ENCODE measurements at regions not wholly inside any gene's neighbourhood (a gene's known extent, or its start where the extent isn't known, plus 50 kb on each side); places are given as distances from the start of the nearest gene placed in this dataset.

GRCh38 chr1:221302357-221302756, 423.1 kb downstream of the HLX start:
- no peak overlapping the region for H3K27ac Mint-ChIP-seq (ENCODE audit: unreplicated experiment)
- no peaks in the 10 kb centered on the region for H3K27me3 Mint-ChIP-seq (ENCODE audit: low read depth, unreplicated experiment)
- FAIRE-seq (no peak), DNase-seq (ENCODE audit: low read depth) (no peak)
- Histone ChIP-seq H3K27me3 (ENCODE audit: insufficient read depth, low read length) (no peaks in the 10 kb centered on the region), H3K9ac (ENCODE audit: low read length) (no peak overlapping the region), H2AFZ (ENCODE audit: low read depth, low read length) (no peak overlapping the region), H3K36me3 (ENCODE audit: insufficient read depth, low read length) (no peaks in the 10 kb centered on the region), H3K27ac (ENCODE audit: low read depth, low read length) (no peak overlapping the region), H3K4me3 (ENCODE audit: insufficient read depth, low read depth, low read length) (no peak overlapping the region), H3K9me3 (ENCODE audit: insufficient read depth, low read depth, low read length) (no peaks in the 10 kb centered on the region), H3K4me2 (ENCODE audit: low read length) (no peak overlapping the region), H3K4me1 (ENCODE audit: insufficient read depth, low read length) (no peaks in the 10 kb centered on the region), H3K79me2 (ENCODE audit: insufficient read depth, low read length) (no peaks in the 10 kb centered on the region), H4K20me1 (ENCODE audit: insufficient read depth, low read length) (no peaks in the 10 kb centered on the region)
- no peak overlapping the region for H3K4me3 Mint-ChIP-seq (ENCODE audit: unreplicated experiment)
- H3K9me3 Mint-ChIP-seq (ENCODE audit: unreplicated experiment) = no peaks in the 10 kb centered on the region
- H3K36me3 Mint-ChIP-seq (ENCODE audit: low read depth, unreplicated experiment) = no peaks in the 10 kb centered on the region
- peaks cover 8% of the 10 kb centered on the region for H3K4me1 Mint-ChIP-seq (ENCODE audit: low read depth, unreplicated experiment)
- TF ChIP-seq, protein P1, sequence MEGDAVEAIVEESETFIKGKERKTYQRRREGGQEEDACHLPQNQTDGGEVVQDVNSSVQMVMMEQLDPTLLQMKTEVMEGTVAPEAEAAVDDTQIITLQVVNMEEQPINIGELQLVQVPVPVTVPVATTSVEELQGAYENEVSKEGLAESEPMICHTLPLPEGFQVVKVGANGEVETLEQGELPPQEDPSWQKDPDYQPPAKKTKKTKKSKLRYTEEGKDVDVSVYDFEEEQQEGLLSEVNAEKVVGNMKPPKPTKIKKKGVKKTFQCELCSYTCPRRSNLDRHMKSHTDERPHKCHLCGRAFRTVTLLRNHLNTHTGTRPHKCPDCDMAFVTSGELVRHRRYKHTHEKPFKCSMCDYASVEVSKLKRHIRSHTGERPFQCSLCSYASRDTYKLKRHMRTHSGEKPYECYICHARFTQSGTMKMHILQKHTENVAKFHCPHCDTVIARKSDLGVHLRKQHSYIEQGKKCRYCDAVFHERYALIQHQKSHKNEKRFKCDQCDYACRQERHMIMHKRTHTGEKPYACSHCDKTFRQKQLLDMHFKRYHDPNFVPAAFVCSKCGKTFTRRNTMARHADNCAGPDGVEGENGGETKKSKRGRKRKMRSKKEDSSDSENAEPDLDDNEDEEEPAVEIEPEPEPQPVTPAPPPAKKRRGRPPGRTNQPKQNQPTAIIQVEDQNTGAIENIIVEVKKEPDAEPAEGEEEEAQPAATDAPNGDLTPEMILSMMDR (IDR thresholded peaks at IDR 0.05; ENCODE audit: insufficient read depth, low read depth, low read length) = no peak
- TF ChIP-seq EZH2 (IDR thresholded peaks at IDR 0.05; ENCODE audit: insufficient read depth, low read length) = no peak

DNA sequence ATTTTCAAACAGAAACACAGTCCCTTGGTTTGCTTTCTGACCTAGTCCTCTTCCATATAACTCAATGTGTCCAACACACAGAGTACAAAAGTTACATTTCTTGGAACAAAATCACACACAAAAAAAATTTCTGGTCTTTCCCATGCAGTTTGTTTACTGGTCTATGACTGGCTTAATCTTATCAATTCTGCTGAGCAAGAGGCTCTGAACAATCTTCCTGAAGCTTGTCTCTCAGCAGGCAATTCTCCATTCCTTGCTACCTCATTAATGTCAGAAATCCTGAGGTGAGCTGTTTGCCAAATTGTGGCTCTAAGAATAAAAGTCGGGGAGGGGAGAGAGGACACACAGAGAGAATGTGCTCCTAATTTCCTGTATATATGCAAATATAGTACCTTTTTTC, 423.6 kb downstream of the HLX start:
- H3K4me3 Mint-ChIP-seq (ENCODE audit: unreplicated experiment) = no peak overlapping the region
- H3K27ac Mint-ChIP-seq (ENCODE audit: unreplicated experiment) = no peak overlapping the region

DNA sequence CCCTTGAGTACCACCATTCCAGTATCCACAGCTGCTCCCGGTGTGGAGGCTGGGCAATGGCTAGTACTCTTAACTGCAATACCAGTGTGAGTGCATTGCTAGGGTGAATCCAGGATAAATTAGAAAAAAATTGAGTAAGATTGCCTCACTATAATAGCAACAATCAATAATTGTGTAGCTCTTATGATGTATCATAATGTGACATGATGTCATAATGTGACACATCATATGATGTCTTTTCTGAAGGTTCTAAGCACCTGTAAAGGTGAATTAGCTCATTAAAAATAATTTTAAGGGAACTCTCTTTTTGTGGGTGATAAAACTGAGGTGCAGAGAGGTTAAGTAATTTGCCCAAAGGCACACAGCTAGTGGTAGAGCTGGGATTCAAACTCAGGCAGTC, 424.4 kb downstream of the HLX start:
- DNase-seq (ENCODE audit: low read depth) (no peak), FAIRE-seq (no peak)
- Mint-ChIP-seq H3K36me3 (ENCODE audit: low read depth, unreplicated experiment) (no peaks in the 10 kb centered on the region), H3K4me3 (ENCODE audit: unreplicated experiment) (no peak overlapping the region), H3K4me1 (ENCODE audit: low read depth, unreplicated experiment) (peaks cover 8% of the 10 kb centered on the region), H3K9me3 (ENCODE audit: unreplicated experiment) (no peaks in the 10 kb centered on the region), H3K27ac (ENCODE audit: unreplicated experiment) (no peak overlapping the region), H3K27me3 (ENCODE audit: low read depth, unreplicated experiment) (no peaks in the 10 kb centered on the region)
- TF ChIP-seq, protein P1 (IDR thresholded peaks at IDR 0.05; ENCODE audit: insufficient read depth, low read depth, low read length) = no peak
- TF ChIP-seq EZH2 (IDR thresholded peaks at IDR 0.05; ENCODE audit: insufficient read depth, low read length) = no peak
- Histone ChIP-seq H3K9me3 (ENCODE audit: insufficient read depth, low read depth, low read length) (no peaks in the 10 kb centered on the region), H3K4me2 (ENCODE audit: low read length) (no peak overlapping the region), H3K4me3 (ENCODE audit: insufficient read depth, low read depth, low read length) (no peak overlapping the region), H3K9ac (ENCODE audit: low read length) (no peak overlapping the region), H3K27ac (ENCODE audit: low read depth, low read length) (no peak overlapping the region), H2AFZ (ENCODE audit: low read depth, low read length) (no peak overlapping the region), H3K36me3 (ENCODE audit: insufficient read depth, low read length) (no peaks in the 10 kb centered on the region), H3K79me2 (ENCODE audit: insufficient read depth, low read length) (no peaks in the 10 kb centered on the region), H3K27me3 (ENCODE audit: insufficient read depth, low read length) (no peaks in the 10 kb centered on the region), H3K4me1 (ENCODE audit: insufficient read depth, low read length) (no peaks in the 10 kb centered on the region), H4K20me1 (ENCODE audit: insufficient read depth, low read length) (no peaks in the 10 kb centered on the region)

More for the DNA sequence above, 423.6 kb downstream of the HLX start:
- peaks cover 8% of the 10 kb centered on the region for H3K4me1 Mint-ChIP-seq (ENCODE audit: low read depth, unreplicated experiment)
- Histone ChIP-seq H2AFZ (ENCODE audit: low read depth, low read length) (no peak overlapping the region), H3K27ac (ENCODE audit: low read depth, low read length) (no peak overlapping the region), H3K9me3 (ENCODE audit: insufficient read depth, low read depth, low read length) (no peaks in the 10 kb centered on the region), H4K20me1 (ENCODE audit: insufficient read depth, low read length) (no peaks in the 10 kb centered on the region), H3K27me3 (ENCODE audit: insufficient read depth, low read length) (no peaks in the 10 kb centered on the region), H3K9ac (ENCODE audit: low read length) (no peak overlapping the region), H3K4me3 (ENCODE audit: insufficient read depth, low read depth, low read length) (no peak overlapping the region), H3K4me1 (ENCODE audit: insufficient read depth, low read length) (no peaks in the 10 kb centered on the region), H3K4me2 (ENCODE audit: low read length) (no peak overlapping the region), H3K79me2 (ENCODE audit: insufficient read depth, low read length) (no peaks in the 10 kb centered on the region), H3K36me3 (ENCODE audit: insufficient read depth, low read length) (no peaks in the 10 kb centered on the region)
- H3K27me3 Mint-ChIP-seq (ENCODE audit: low read depth, unreplicated experiment) = no peaks in the 10 kb centered on the region
- no peaks in the 10 kb centered on the region for H3K36me3 Mint-ChIP-seq (ENCODE audit: low read depth, unreplicated experiment)
- TF ChIP-seq, protein P1 (IDR thresholded peaks at IDR 0.05; ENCODE audit: insufficient read depth, low read depth, low read length) = no peak
- TF ChIP-seq EZH2 (IDR thresholded peaks at IDR 0.05; ENCODE audit: insufficient read depth, low read length) = no peak
- H3K9me3 Mint-ChIP-seq (ENCODE audit: unreplicated experiment) = no peaks in the 10 kb centered on the region
- DNase-seq (ENCODE audit: low read depth) = no peak
- no peak for FAIRE-seq

All from astrocyte (in vitro differentiated cells and primary cell).